Esophagus muscularis mucosa (tissue), 4 donors: ENCODE measurements at regions not wholly inside any gene's neighbourhood (a gene's known extent, or its start where the extent isn't known, plus 50 kb on each side); places are given as distances from the start of the nearest gene placed in this dataset.

ENCODE experiments used
- DNase-seq: peaks from one replicate; pipeline ENCODE4 v3.0.0-alpha.2; 2017; ENCODE audit errors: extremely low spot score
- H3K27ac ChIP-seq, 4 donors: fragments of 200-600 bp; sonication (generic); replicated peaks in 1 of 4; 1 replicate in 3 of 4; 2 replicates in 1 of 4; pipeline ENCODE4 v1.5.1; 2016 to 2019; ENCODE audit warnings: mild to moderate bottlenecking in 1 of 4
- H3K27me3 ChIP-seq, 4 donors: fragments of 200-600 bp; sonication (generic); one replicate each; pipeline versions ENCODE4 v1.5.1 to v1.6.0; 2016 to 2019
- H3K36me3 ChIP-seq, 4 donors: fragments of 200-600 bp; sonication (generic); one replicate each; pipeline ENCODE4 v1.5.1; 2016 to 2019
- H3K4me1 ChIP-seq, 4 donors: fragments of 200-600 bp; sonication (generic); one replicate each; pipeline ENCODE4 v1.5.1; 2016 to 2019
- H3K4me3 ChIP-seq, 4 donors: fragments of 200-600 bp; sonication (generic); 1 replicate in 2 of 4; 2 replicates in 2 of 4; pipeline ENCODE4 v1.5.1; 2016 to 2019; ENCODE audit warnings: mild to moderate bottlenecking in 4 of 4, moderate library complexity in 1 of 4
- H3K9me3 ChIP-seq, 4 donors: fragments of 200-600 bp; sonication (generic); 1 replicate in 3 of 4; 2 replicates in 1 of 4; pipeline ENCODE4 v1.5.1; 2016 to 2019
- CTCF ChIP-seq, 3 experiments: fragments of 200-600 bp in 2 of 3; fragments of 450-650 bp in 1 of 3; sonication (generic) in 2 of 3; IDR thresholded peaks; one replicate each; pipeline ENCODE4 v1.5.1; 2017 to 2019; ENCODE audit warnings: antibody characterized with exemption in 3 of 3, mild to moderate bottlenecking in 2 of 3, moderate library complexity in 1 of 3
- EP300 ChIP-seq: sonication (generic); formaldehyde crosslinking; IDR thresholded peaks from one replicate; pipeline ENCODE4 v1.6.1; 2017; ENCODE audit warnings: antibody characterized with exemption
- POLR2A ChIP-seq: fragments of 450-650 bp; IDR thresholded peaks from one replicate; pipeline ENCODE4 v1.6.1; 2017; ENCODE audit warnings: antibody characterized with exemption, moderate library complexity, mild to moderate bottlenecking, low read depth
- POLR2AphosphoS5 ChIP-seq, 2 donors: sonication (generic); formaldehyde crosslinking; IDR thresholded peaks; one replicate each; pipeline ENCODE4 v1.6.1; 2017; ENCODE audit warnings: antibody characterized with exemption in 2 of 2
- WGBS: methylation state at CpG from one replicate; pipeline ENCODE4 v1.1.5; 2018; 5-methylcytosine and 5-hydroxymethylcytosine counted together
- intact Hi-C: fragments of 100-400 bp; cut with DNase I; formaldehyde crosslinking; loops from one replicate; pipeline ENCODE4 v1.15.1; 2023

GRCh38 chr5:53339962-53340540, 140.4 kb upstream of the FST start:
- WGBS: 59% methylated on average over 2 of the region's 2 CpGs
- Histone ChIP-seq H3K36me3 (no peaks in the 10 kb centered on the region), H3K4me1 (peaks cover 0 to 16% (median 3%) of the 10 kb centered on the region in 4 donors), H3K9me3 (no peaks in the 10 kb centered on the region), H3K27me3 (no peaks in the 10 kb centered on the region), H3K27ac (no peak overlapping the region), H3K4me3 (no peak overlapping the region)
- TF ChIP-seq EP300 (no peak), CTCF (IDR thresholded peaks at IDR 0.05) (no peak), POLR2AphosphoS5 (IDR thresholded peaks at IDR 0.05) (no peak), POLR2A (no peak)
- no peak for DNase-seq
- intact Hi-C loops: no loop called here

- H3K27ac ChIP-seq: no peak overlapping the region
- H3K4me3 ChIP-seq: no peak overlapping the region
- DNase-seq: no peak
- no peaks in the 10 kb centered on the region for H3K27me3 ChIP-seq
- WGBS: 92% methylated on average over 3 of the region's 3 CpGs
- peaks cover 0 to 16% (median 3%) of the 10 kb centered on the region in 4 donors for H3K4me1 ChIP-seq
- H3K36me3 ChIP-seq: no peaks in the 10 kb centered on the region
- TF ChIP-seq CTCF (IDR thresholded peaks at IDR 0.05) (no peak), EP300 (no peak), POLR2A (no peak), POLR2AphosphoS5 (IDR thresholded peaks at IDR 0.05) (no peak)
- intact Hi-C loops: no loop called here
- H3K9me3 ChIP-seq: no peaks in the 10 kb centered on the region
Observed at GRCh38 chr5:53340956-53341750, 139.3 kb upstream of the FST start.

GRCh38 chr5:53342236-53342635, 138.2 kb upstream of the FST start:
- no peaks in the 10 kb centered on the region for H3K27me3 ChIP-seq
- intact Hi-C loops: no loop called here
- no peak overlapping the region for H3K4me3 ChIP-seq
- no peak overlapping the region for H3K27ac ChIP-seq
- no peak for TF ChIP-seq POLR2A
- no peak for TF ChIP-seq CTCF (IDR thresholded peaks at IDR 0.05)
- TF ChIP-seq POLR2AphosphoS5 (IDR thresholded peaks at IDR 0.05): no peak
- TF ChIP-seq EP300: no peak
- H3K4me1 ChIP-seq: peaks cover 0 to 16% (median 3%) of the 10 kb centered on the region in 4 donors
- no peaks in the 10 kb centered on the region for H3K36me3 ChIP-seq
- H3K9me3 ChIP-seq: no peaks in the 10 kb centered on the region
- DNase-seq: no peak

- Histone ChIP-seq H3K27ac (no peak overlapping the region), H3K4me3 (no peak overlapping the region), H3K36me3 (no peaks in the 10 kb centered on the region), H3K27me3 (no peaks in the 10 kb centered on the region), H3K9me3 (no peaks in the 10 kb centered on the region), H3K4me1 (peaks cover 0 to 16% (median 3%) of the 10 kb centered on the region in 4 donors)
- WGBS: 22% methylated on average over 2 of the region's 2 CpGs
- intact Hi-C loops: no loop called here
- no peak for TF ChIP-seq CTCF (IDR thresholded peaks at IDR 0.05)
- no peak for TF ChIP-seq POLR2A
- no peak for TF ChIP-seq POLR2AphosphoS5 (IDR thresholded peaks at IDR 0.05)
- TF ChIP-seq EP300: no peak
- no peak for DNase-seq
Observed at GRCh38 chr5:53343187-53343586, 137.2 kb upstream of the FST start.
